Fibroblast of lung (primary cell): ENCODE measurements at regions not wholly inside any gene's neighbourhood (a gene's known extent, or its start where the extent isn't known, plus 50 kb on each side); places are given as distances from the start of the nearest gene placed in this dataset.

Experiments used
- DNase-seq, 2 donors: peaks; one replicate each; pipeline versions ENCODE4 v3.0.0 to v3.0.0-alpha.2; 2010; ENCODE audit warnings: low read depth in 2 of 2
- H2AFZ ChIP-seq: 2 replicates; pipeline ENCODE4 v1.5.1; 2012; ENCODE audit warnings: low read length, control low read depth, inconsistent platforms
- H3K27ac ChIP-seq: 2 replicates; pipeline ENCODE4 v1.5.1; 2011; ENCODE audit warnings: low read length, control low read depth; ENCODE audit not compliant: insufficient read depth
- H3K27me3 ChIP-seq: 2 replicates; pipeline ENCODE4 v1.5.1; 2011; ENCODE audit warnings: mild to moderate bottlenecking, low read length; ENCODE audit not compliant: control insufficient read depth, insufficient read depth
- H3K36me3 ChIP-seq: 2 replicates; pipeline ENCODE4 v1.5.1; 2011; ENCODE audit warnings: low read length; ENCODE audit not compliant: control insufficient read depth, insufficient read depth
- H3K4me1 ChIP-seq: 2 replicates; pipeline ENCODE4 v1.5.1; 2011; ENCODE audit warnings: low read length; ENCODE audit not compliant: control insufficient read depth, insufficient read depth; ENCODE audit errors: extremely low read depth
- H3K4me2 ChIP-seq: 2 replicates; pipeline ENCODE4 v1.5.1; 2011; ENCODE audit warnings: low read length, control low read depth; ENCODE audit not compliant: insufficient read depth; ENCODE audit errors: extremely low read depth
- H3K4me3 ChIP-seq, 4 experiments: fragments of 200-600 bp in 1 of 4; sonication (generic) in 1 of 4; replicated peaks in 1 of 4; 2 replicates each; pipeline ENCODE4 v1.5.1; 2011 to 2016; ENCODE audit warnings: low read length in 4 of 4, low read depth in 3 of 4, mild to moderate bottlenecking in 3 of 4, control low read depth in 2 of 4, inconsistent platforms in 1 of 4, mixed read lengths in 1 of 4; ENCODE audit not compliant: insufficient read depth in 1 of 4; ENCODE audit errors: control extremely low read depth in 1 of 4
- H3K79me2 ChIP-seq: 2 replicates; pipeline ENCODE4 v1.5.1; 2012; ENCODE audit warnings: mild to moderate bottlenecking, low read length, inconsistent platforms; ENCODE audit not compliant: control insufficient read depth, insufficient read depth
- H3K9ac ChIP-seq: 2 replicates; pipeline ENCODE4 v1.5.1; 2011; ENCODE audit warnings: mild to moderate bottlenecking, low read length, control low read depth; ENCODE audit not compliant: insufficient read depth
- H3K9me3 ChIP-seq: 2 replicates; pipeline ENCODE4 v1.5.1; 2012; ENCODE audit warnings: low read depth, low read length; ENCODE audit not compliant: control insufficient read depth, insufficient read depth
- H4K20me1 ChIP-seq: 2 replicates; pipeline ENCODE4 v1.5.1; 2011; ENCODE audit warnings: low read length; ENCODE audit not compliant: control insufficient read depth, insufficient read depth; ENCODE audit errors: extremely low read depth
- CTCF ChIP-seq, 2 donors: IDR thresholded peaks in 1 of 2; conservative IDR thresholded peaks in 1 of 2; 1 replicate in 1 of 2; 2 replicates in 1 of 2; pipeline ENCODE4 v1.5.1; 2011 to 2012; ENCODE audit warnings: low read length in 2 of 2, control low read depth in 1 of 2, inconsistent platforms in 1 of 2, low read depth in 1 of 2, mild to moderate bottlenecking in 1 of 2
- EZH2 ChIP-seq: IDR thresholded peaks from 2 replicates; pipeline ENCODE4 v1.5.1; 2012; ENCODE audit warnings: low read length, control low read depth, mild to moderate bottlenecking; ENCODE audit errors: missing control alignments

DNA sequence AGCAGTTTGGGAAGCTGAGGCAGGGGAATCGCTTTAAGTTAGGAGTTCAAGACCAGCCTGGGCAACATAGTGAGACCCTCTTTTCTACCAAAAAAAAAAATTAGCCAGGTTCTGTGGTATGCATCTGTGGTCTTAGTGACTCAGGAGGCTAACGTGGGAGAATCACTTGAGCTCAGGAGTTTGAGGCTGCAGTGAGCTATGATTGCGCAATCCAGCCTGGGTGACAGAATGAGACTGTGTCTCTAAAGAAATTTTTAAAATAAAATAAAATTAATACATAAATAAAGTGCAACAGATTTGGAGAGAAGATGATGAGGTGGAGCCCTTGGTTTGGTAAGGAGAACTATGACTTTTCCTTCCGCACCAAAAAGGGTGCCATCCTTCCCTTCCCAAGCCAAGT lies 436.9 kb downstream of the NLGN4X start:
- no peak for TF ChIP-seq EZH2
- TF ChIP-seq CTCF (conservative IDR thresholded peaks at IDR 0.05 in 1 of 2, IDR thresholded peaks at IDR 0.05 in 1 of 2; ENCODE audit: low read depth in 1 of 2, low read length in 2 of 2): no peak
- no peak for DNase-seq

GRCh38 chrX:5788910-5789309 lies 439.8 kb downstream of the NLGN4X start:
- H3K27ac ChIP-seq: no peak overlapping the region
- TF ChIP-seq CTCF (conservative IDR thresholded peaks at IDR 0.05 in 1 of 2, IDR thresholded peaks at IDR 0.05 in 1 of 2; ENCODE audit: low read depth in 1 of 2, low read length in 2 of 2) (no peak), EZH2 (no peak)
- H3K27me3 ChIP-seq: no peaks in the 10 kb centered on the region
- H3K4me3 ChIP-seq: no peak overlapping the region
- no peaks in the 10 kb centered on the region for H3K79me2 ChIP-seq
- no peaks in the 10 kb centered on the region for H3K36me3 ChIP-seq
- no peaks in the 10 kb centered on the region for H3K4me1 ChIP-seq
- no peaks in the 10 kb centered on the region for H4K20me1 ChIP-seq
- H3K4me2 ChIP-seq: no peak overlapping the region
- H3K9me3 ChIP-seq: no peaks in the 10 kb centered on the region
- no peak for DNase-seq
- H2AFZ ChIP-seq: no peak overlapping the region
- no peak overlapping the region for H3K9ac ChIP-seq

More for the DNA sequence above, 436.9 kb downstream of the NLGN4X start:
- H3K27ac ChIP-seq: no peak overlapping the region
- no peaks in the 10 kb centered on the region for H3K27me3 ChIP-seq
- no peaks in the 10 kb centered on the region for H3K9me3 ChIP-seq
- H3K4me3 ChIP-seq: no peak overlapping the region
- no peak overlapping the region for H2AFZ ChIP-seq
- H3K79me2 ChIP-seq: no peaks in the 10 kb centered on the region
- H3K36me3 ChIP-seq: no peaks in the 10 kb centered on the region
- H4K20me1 ChIP-seq: no peaks in the 10 kb centered on the region
- no peaks in the 10 kb centered on the region for H3K4me1 ChIP-seq
- no peak overlapping the region for H3K9ac ChIP-seq
- H3K4me2 ChIP-seq: no peak overlapping the region

DNA sequence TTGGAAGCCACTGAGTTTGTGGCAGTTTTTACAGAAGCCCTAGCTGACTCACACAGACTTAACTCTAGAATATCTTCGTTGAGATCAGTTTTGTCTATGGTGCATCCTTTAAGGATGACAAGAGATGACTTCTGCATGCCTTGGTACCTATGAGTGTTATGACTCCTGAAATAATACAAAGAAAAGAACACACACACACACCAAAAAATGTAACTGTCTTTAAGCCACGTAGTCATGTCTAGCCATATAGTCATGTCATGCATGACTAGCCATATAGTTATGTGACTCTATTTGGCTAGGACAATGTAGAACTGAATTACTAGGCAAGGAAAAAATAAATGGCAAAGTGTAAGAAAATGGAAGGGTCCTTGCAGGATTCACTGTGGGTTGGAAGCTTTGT lies 447.8 kb downstream of the NLGN4X start:
- Histone ChIP-seq H3K9me3 (no peaks in the 10 kb centered on the region), H3K4me3 (no peak overlapping the region), H3K27me3 (no peaks in the 10 kb centered on the region), H3K79me2 (no peaks in the 10 kb centered on the region), H3K36me3 (no peaks in the 10 kb centered on the region), H3K4me1 (no peaks in the 10 kb centered on the region), H3K27ac (no peak overlapping the region), H3K4me2 (no peak overlapping the region), H4K20me1 (no peaks in the 10 kb centered on the region), H2AFZ (no peak overlapping the region), H3K9ac (no peak overlapping the region)
- no peak for DNase-seq
- TF ChIP-seq CTCF (conservative IDR thresholded peaks at IDR 0.05 in 1 of 2, IDR thresholded peaks at IDR 0.05 in 1 of 2; ENCODE audit: low read depth in 1 of 2, low read length in 2 of 2) (no peak), EZH2 (no peak)
